GM12878 (cell line): ENCODE measurements at regions not wholly inside any gene's neighbourhood (a gene's known extent, or its start where the extent isn't known, plus 50 kb on each side); places are given as distances from the start of the nearest gene placed in this dataset.

Experiments used
- ATAC-seq: fragments of 200-7000 bp; cut with Tn5 transposase; 3 replicates; pipeline ENCODE4 v1.9.1; 2020; ENCODE audit warnings: mild to moderate bottlenecking, moderate library complexity
- BruUV-seq: library from RNA; stranded (reverse); fragments of 400-500 nt; replicated peaks from 2 replicates; lab custom pipeline; 2021; lab: Mats Ljungman, UMichigan
- CTCF ChIA-PET: fragments of 300-600 bp; sonication (Branson Sonifier 250); formaldehyde crosslinking; extraction: SDS; loops from one replicate; lab custom pipeline; 2021; ENCODE audit warnings: inconsistent platforms; lab: Yijun Ruan, JAX
- POLR2A ChIA-PET: fragments of 350-600 bp; formaldehyde crosslinking; extraction: SDS; loops from one replicate; lab custom pipeline; 2021; ENCODE audit warnings: inconsistent platforms; lab: Charles Lee
- RAD21 ChIA-PET: fragments of 300-600 bp; sonication (Branson Sonifier 250); formaldehyde crosslinking; loops from one replicate; lab custom pipeline; 2023; ENCODE audit warnings: antibody characterized with exemption; ENCODE audit not compliant: unreplicated experiment; lab: Charles Lee
- SMC1A ChIA-PET: fragments of 300-600 bp; sonication (Branson Sonifier 250); formaldehyde crosslinking; loops from one replicate; lab custom pipeline; 2023; ENCODE audit not compliant: unreplicated experiment, uncharacterized antibody; lab: Charles Lee
- DNase-seq: peaks from one replicate; pipeline ENCODE4 v3.0.0-alpha.2; 2011; ENCODE audit warnings: low read depth, low spot score
- FAIRE-seq: peaks from 3 replicates; lab custom pipeline; 2011; peaks lifted over from hg19 to GRCh38; lab: Jason Lieb, UNC
- H2AFZ ChIP-seq: 2 replicates; pipeline ENCODE4 v1.6.0; 2011; ENCODE audit warnings: low read depth, low read length, control low read depth; ENCODE audit not compliant: control insufficient read depth
- H3K27ac ChIP-seq: 2 replicates; pipeline ENCODE4 v1.5.1; 2011; ENCODE audit warnings: control low read depth; ENCODE audit not compliant: control insufficient read depth, insufficient read depth
- H3K27me3 ChIP-seq, 2 experiments: replicated peaks in 1 of 2; 2 replicates each; pipeline versions ENCODE4 v1.6.0 to v1.6.1; 2011; ENCODE audit warnings: low read length in 1 of 2; ENCODE audit not compliant: control insufficient read depth in 2 of 2, insufficient read depth in 2 of 2
- H3K36me3 ChIP-seq, 2 experiments: 2 replicates each; pipeline ENCODE4 v1.5.1; 2011; ENCODE audit warnings: low read length in 1 of 2; ENCODE audit not compliant: control insufficient read depth in 2 of 2, insufficient read depth in 2 of 2
- H3K4me1 ChIP-seq: 2 replicates; pipeline ENCODE4 v1.6.1; 2011; ENCODE audit warnings: mild to moderate bottlenecking, low read length, moderate library complexity, mixed read lengths; ENCODE audit not compliant: control insufficient read depth, insufficient read depth
- H3K4me2 ChIP-seq: 2 replicates; pipeline ENCODE4 v1.6.0; 2011; ENCODE audit warnings: control low read depth; ENCODE audit not compliant: control insufficient read depth, insufficient read depth
- H3K4me3 ChIP-seq: fragments of 200-600 bp; sonication (generic); 2 replicates; pipeline ENCODE4 v1.5.1; 2016
- H3K79me2 ChIP-seq: 2 replicates; pipeline ENCODE4 v1.6.0; 2011; ENCODE audit warnings: low read length; ENCODE audit not compliant: control insufficient read depth, insufficient read depth
- H3K9ac ChIP-seq: 2 replicates; pipeline ENCODE4 v1.8.0; 2011; ENCODE audit warnings: low read length, control low read depth, mixed read lengths; ENCODE audit not compliant: control insufficient read depth, insufficient read depth
- H3K9me3 ChIP-seq: replicated peaks from 3 replicates; pipeline ENCODE4 v1.5.1; 2011; ENCODE audit warnings: mild to moderate bottlenecking, low read length; ENCODE audit not compliant: control insufficient read depth, insufficient read depth
- H4K20me1 ChIP-seq: 2 replicates; pipeline ENCODE4 v1.6.0; 2011; ENCODE audit not compliant: control insufficient read depth, insufficient read depth
- EGR1 ChIP-seq, 2 experiments: IDR thresholded peaks; 1 replicate in 1 of 2; 2 replicates in 1 of 2; pipeline ENCODE4 v1.6.1; 2011 to 2012; ENCODE audit warnings: low read depth in 2 of 2, low read length in 2 of 2, borderline replicate concordance in 1 of 2, mild to moderate bottlenecking in 1 of 2, moderate library complexity in 1 of 2
- MAX ChIP-seq: IDR thresholded peaks from 2 replicates; pipeline ENCODE4 v1.6.1; 2012; ENCODE audit warnings: low read depth, low read length, improper control_type of control experiment
- ZBED1 ChIP-seq: IDR thresholded peaks from 2 replicates; pipeline ENCODE4 v1.6.1; 2016; ENCODE audit warnings: borderline replicate concordance
- ZBTB11 ChIP-seq: fragments of 450-650 bp; formaldehyde crosslinking; IDR thresholded peaks from 2 replicates; pipeline ENCODE4 v1.5.0; 2022; ENCODE audit warnings: mild to moderate bottlenecking, missing genetic modification characterization
- WGBS: methylation state at CpG from one replicate; pipeline ENCODE4 v1.1.6; 2016; ENCODE audit warnings: low lambda C conversion rate; ENCODE audit not compliant: insufficient replicate concordance, insufficient coverage; ENCODE audit errors: missing lambda C conversion rate; 5-methylcytosine and 5-hydroxymethylcytosine counted together
- in situ Hi-C: fragments of 300-500 bp; cut with MboI; formaldehyde crosslinking; loops from 9 replicates; pipeline ENCODE4 v1.14.3; 2018; ENCODE audit warnings: mixed read lengths
- intact Hi-C: fragments of 100-400 bp; cut with micrococcal nuclease; formaldehyde crosslinking; loops from one replicate; pipeline ENCODE4 v1.14.2; 2022; ENCODE audit not compliant: unreplicated experiment

- 54% methylated on average over 5 of the region's 5 CpGs for WGBS
- intact Hi-C loops = no loop called here
- Histone ChIP-seq H3K4me1 (no peaks in the 10 kb centered on the region), H3K27ac (no peak overlapping the region), H4K20me1 (no peaks in the 10 kb centered on the region)
- POLR2A ChIA-PET = no interaction called here
- ATAC-seq = no peak
- TF ChIP-seq ZBTB11 (CRISPR knock-in tag) = no peak
- TF ChIP-seq EGR1 (IDR thresholded peaks at IDR 0.05; ENCODE audit: borderline replicate concordance in 1 of 2, low read depth in 2 of 2, low read length in 2 of 2) = no peak
- no peak for TF ChIP-seq ZBED1
- no peak for TF ChIP-seq MAX
- TF ChIP-seq, all 136 proteins: peak for 0
- no peaks in the 10 kb centered on the region for H3K9me3 ChIP-seq
- in situ Hi-C loops = no loop called here
- H3K36me3 ChIP-seq = no peaks in the 10 kb centered on the region
- no TSS peak for BruUV-seq
- no peak overlapping the region for H2AFZ ChIP-seq
- H3K27me3 ChIP-seq = no peaks in the 10 kb centered on the region
- no peak overlapping the region for H3K4me3 ChIP-seq
- RAD21 ChIA-PET = no interaction called here
- H3K79me2 ChIP-seq = no peaks in the 10 kb centered on the region
- H3K4me2 ChIP-seq = no peak overlapping the region
- FAIRE-seq (no peak), DNase-seq (no peak)
- SMC1A ChIA-PET = interaction anchor here (1.7 kb wide), 1 partner anchor 13 kb away, joined by 3 read pairs; no protein-coding TSS in a partner anchor
- H3K9ac ChIP-seq = no peak overlapping the region
- CTCF ChIA-PET = no interaction called here
Observed at GRCh38 chr1:14507262-14507661, 91.2 kb upstream of the KAZN start.
